HG02798 (cell line): ENCODE measurements at regions not wholly inside any gene's neighbourhood (a gene's known extent, or its start where the extent isn't known, plus 50 kb on each side); places are given as distances from the start of the nearest gene placed in this dataset.
"Not testable (repeated sequence)": the region's sequence is repeated elsewhere in the genome, so short reads cannot be mapped to it uniquely, and the experiment has no call there.

Experiments used
- ATAC-seq: cut with Tn5 transposase; IDR thresholded peaks from one replicate; pipeline ENCODE4 v1.9.1; 2021; ENCODE audit warnings: mild to moderate bottlenecking; ENCODE audit not compliant: unreplicated experiment, poor library complexity

DNA sequence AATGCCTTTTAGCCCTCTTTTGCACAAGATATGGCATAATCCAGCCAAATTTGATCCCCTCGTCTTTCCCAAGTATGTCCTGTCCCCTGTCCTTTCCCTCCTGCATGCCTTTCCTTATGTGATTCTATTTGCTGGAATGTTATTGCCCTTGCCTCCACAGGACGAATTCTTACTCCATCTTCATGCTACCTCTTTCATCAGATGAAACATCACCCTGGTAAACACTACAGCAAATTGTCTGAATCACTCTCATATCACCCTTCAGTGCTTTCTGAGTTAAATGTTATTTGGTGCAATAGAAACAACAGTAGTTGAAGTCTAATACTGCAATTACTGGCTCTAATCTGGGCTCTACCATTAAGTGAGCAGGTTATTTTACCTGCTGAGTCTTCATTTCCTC lies 52.2 kb upstream of the FAT1 start:
- ATAC-seq = no peak

GRCh38 chr4:186778134-186778533 lies 54.5 kb upstream of the FAT1 start:
- no peak for ATAC-seq

- no peak for ATAC-seq
These were observed 56.8 kb upstream of the FAT1 start for GRCh38 chr4:186780291-186781031.

- no peak for ATAC-seq
These were observed 57.6 kb upstream of the FAT1 start for GRCh38 chr4:186781032-186781917.

DNA sequence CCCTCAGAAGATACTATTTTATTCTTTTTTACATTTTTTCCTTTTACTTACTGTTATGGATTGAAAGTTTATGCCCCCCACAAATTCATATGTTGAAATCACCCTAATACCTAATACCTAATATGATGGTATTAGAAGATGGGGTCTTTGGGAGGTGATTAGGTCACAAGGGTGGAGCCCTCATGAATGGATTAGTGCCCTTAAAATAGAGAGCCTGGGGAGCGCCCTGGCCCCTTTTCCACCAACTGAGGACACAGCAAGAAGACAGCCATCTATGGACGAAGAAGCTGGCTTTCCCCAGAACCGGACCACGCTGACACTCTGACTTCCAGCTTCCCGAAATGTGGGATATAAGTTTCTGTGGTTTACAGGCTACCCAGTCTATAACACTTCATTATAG lies 58.6 kb upstream of the FAT1 start:
- ATAC-seq = no peak

DNA sequence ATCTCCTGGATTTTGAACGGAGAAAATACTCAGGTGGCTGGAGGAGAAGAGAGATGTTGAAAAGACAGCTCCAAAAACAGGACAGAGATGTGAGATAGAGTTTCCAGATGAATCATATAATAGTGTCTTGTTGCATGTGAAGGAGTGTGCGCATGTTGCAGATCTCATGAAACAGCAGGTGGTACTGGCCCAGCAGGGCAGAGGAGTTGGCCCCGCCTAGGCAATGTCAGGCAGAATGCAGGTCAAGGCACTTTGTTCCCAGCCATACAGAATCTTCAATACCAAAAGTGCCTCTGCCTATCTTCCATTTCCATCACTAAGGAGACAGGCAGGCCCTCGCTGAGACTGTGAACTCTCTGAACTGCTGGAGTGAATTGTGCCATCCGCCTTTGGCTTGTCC lies 63.9 kb upstream of the FAT1 start:
- no peak for ATAC-seq

- no peak for ATAC-seq
These were observed 66.0 kb upstream of the FAT1 start for GRCh38 chr4:186789651-186790050.

- ATAC-seq = no peak
These were observed 67.0 kb upstream of the FAT1 start for GRCh38 chr4:186790630-186791029.

DNA sequence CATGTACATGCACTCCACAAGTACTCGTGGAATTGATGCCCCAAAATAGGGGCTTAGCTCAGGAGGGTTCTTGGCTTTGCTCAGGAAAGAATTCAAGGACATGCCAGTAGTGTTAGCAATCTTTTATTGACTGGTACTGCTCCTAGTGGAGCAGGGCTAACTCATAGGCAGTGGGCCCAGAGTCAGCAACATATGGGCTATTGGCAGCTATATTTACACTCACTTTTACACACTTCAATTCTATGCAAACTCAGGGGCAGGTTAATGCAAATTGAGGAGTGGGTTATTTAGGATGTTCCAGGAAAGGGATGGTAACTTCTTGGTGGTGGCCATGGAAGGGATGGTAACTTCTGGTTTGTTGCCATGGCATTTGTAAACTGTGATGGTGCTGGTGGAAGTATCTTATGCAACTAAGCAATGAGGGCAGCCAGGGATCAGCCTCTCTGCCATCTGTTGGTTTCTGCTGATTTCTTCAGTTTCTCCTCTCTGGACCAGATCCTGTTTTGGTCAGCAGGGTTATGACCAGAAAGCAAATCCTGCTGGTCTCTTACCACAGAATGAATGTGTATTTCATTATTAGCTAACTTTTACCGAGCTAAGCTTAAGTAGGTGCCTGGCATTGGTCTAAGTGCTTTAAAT lies 69.2 kb upstream of the FAT1 start:
- ATAC-seq = no peak

DNA sequence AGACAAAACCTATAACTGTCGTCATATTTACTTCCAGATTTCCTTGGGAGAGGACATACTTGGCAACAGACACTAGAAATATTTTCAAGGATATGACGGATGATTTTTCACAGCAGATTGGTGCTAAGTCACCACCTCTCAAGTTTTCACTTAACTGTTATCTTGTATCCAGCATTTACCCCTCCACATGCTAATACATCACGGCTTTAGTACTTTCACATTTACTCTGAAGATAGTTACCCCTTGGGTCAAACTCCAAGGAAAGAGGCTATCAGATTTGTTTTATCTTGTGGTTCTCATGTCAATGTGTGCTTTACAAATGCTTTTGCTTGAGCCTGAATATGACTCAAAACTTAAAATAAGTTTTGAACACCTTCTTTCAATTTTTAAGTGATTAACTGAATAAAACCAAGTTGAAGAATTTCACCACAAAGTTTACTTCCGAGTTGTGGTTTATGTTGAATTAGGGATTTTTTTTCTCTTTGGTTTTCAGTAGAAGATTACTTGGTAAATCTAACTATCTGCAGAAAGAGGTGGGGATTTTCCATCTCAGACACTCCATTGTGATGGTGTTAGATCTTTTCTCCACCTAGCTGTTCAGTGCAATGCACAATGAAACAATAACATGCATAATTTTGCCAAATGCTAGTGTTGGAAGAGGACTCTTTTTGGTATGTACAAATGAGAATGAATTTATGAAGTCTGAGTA lies 75.4 kb upstream of the FAT1 start:
- no peak for ATAC-seq

DNA sequence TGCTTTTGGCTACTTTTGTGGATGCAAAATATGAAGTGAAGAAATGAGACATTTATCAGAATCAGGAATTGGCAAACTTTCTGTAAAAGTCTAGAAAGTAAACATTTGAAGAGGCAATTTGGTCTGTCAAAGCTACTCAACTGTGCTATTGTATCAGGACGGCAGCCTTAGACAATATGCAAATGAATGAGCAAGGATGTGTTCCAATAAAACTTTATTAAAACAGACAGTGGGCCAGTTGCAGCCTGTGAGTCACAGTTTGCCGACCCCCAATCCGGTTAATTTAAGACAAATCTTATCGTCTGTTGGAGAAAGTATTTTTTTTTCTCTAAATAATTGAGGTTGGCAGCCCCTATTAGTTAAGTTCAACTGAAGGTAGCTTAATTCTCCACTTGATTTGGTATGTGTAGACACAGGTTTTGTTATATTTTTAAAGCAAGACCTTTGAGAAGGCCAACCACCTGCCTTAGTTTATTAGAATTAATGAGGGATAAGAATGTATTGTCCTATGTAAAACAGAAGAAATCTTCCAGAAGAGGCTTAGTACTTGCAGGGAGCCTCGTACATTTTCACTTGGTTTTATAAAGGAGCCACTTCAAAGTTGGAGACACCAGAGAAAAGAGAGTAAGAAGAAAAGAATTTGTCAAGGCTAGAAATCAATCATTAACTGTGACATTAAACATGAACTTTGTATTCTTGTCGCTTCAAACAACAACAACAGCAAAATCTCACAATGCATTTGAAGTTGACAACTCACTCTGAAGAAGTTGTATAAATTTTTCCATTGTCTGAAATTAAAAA lies 81.6 kb upstream of the FAT1 start:
- ATAC-seq = no peak

DNA sequence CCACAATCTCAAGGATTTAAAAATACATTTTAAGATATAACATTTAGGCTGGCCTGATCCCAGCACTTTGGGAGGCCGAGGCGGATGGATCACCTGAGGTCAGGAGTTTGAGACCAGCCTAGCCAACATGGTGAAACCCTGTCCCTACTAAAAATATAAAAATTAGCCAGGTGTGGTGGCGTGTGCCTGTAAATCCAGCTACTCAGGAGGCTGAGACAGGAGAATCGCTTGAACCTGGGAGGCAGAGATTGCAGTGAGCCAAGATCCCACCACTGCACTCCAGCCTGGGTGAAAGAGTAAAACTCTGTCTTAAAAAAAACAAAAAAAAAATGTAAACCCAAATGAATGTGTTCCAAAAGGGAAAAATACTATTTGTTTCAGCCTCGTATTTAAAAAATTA lies 82.3 kb upstream of the FAT1 start:
- not testable (repeated sequence) for ATAC-seq

DNA sequence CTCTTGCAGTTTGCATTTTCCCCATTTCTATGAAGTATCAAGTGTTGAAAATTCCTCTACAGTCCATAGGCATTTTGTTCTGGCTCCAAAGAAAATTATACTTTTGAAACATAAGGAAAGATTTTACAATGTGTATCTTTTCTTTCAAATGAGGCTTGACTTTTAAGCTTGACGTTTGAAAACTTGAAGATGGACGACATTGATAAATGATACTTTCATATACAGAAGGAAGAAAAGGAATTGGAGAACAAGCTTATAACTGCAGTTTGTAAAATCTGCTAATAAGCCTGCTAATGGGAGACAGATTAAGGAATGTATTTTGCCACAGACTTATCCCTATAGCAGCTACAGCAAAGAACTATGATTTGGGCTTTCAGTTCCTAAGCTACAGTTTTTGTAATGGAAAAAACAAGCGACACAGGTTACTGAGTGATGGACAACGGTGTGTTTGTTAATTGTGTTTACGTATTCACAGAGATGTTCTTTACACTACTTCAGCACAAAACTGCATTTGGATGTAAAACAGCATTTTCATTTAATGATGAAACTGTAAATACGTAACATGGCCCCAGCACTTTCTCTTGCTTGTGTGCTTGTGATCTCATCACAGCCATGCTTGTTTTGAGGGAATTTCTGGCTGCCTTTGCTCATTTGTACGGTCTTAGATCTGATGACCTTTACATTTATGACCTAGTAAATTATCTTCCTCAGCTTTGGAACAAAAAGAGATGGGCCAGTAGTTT lies 83.2 kb upstream of the FAT1 start:
- no peak for ATAC-seq

GRCh38 chr4:186807808-186808629 lies 84.4 kb upstream of the FAT1 start:
- ATAC-seq = no peak

- ATAC-seq = no peak
These were observed 85.0 kb upstream of the FAT1 start for GRCh38 chr4:186808630-186809018.

DNA sequence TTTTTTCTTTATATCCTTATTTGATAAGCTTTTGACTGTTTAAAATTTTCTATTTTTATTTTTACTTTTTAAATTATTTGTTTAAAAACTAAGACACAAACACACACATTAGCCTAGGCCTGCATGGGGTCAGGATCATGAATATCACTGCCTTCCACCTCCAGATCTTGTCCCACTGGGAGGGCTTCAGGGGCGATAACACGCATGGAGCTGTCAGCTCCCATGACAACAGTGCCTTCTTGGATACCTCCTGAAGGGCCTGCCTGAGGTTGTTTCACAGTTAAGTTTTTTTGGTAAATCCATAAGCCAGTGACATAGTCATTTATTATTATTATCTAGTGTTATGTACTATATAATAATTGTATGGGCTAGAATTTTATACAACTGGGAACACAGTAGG lies 85.4 kb upstream of the FAT1 start:
- ATAC-seq = no peak

GRCh38 chr4:186810613-186811150 lies 87.0 kb upstream of the FAT1 start:
- no peak for ATAC-seq

DNA sequence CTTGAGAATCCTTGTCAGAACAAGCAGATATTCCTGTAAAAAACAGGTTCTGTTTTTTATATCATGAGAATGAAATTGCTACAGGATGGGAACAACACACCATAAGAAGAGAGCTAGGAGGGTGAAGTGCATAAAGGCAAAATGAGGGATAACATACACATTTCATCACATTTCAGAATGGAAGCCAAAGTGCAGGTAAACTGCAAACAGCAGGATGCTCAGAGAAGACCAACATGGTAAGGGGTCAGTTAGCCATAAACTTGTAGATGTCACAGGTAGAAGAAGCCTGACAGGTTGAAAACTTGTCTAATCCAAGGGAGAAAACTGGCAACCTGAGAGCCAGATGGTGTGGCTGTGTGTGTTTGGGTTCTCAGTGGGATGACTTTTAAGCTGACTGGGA lies 88.9 kb upstream of the FAT1 start:
- ATAC-seq = no peak
